ENCODE measurements at regions not wholly inside any gene's neighbourhood (a gene's known extent, or its start where the extent isn't known, plus 50 kb on each side); places are given as distances from the start of the nearest gene placed in this dataset.

DNA sequence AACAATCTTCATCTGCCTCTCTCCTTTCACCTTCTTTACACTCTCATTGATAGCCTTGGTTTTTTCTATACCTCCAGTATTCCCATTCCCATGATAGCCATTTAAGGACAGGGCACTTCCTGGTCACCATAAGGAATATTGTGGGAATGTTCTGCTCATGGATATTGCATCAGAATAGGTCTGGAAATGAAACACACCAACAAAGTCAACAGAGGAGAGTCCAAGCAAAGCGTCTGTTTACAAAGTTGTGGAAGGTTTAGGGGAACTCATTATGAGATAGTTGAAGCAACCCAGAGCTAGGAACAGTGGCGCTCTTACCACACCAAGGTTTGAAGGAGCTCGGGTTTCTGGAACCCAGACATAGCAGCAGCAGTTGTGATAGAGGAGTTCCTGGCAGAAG is 150.3 kb upstream of the TNP1 start:
- no peak for DNase-seq (ENCODE audit: low read depth)
- H3K4me3 ChIP-seq (ENCODE audit: low read length) = no peak overlapping the region
- no peak for TF ChIP-seq CTCF (conservative IDR thresholded peaks at IDR 0.05; ENCODE audit: low read depth, low read length)

DNA sequence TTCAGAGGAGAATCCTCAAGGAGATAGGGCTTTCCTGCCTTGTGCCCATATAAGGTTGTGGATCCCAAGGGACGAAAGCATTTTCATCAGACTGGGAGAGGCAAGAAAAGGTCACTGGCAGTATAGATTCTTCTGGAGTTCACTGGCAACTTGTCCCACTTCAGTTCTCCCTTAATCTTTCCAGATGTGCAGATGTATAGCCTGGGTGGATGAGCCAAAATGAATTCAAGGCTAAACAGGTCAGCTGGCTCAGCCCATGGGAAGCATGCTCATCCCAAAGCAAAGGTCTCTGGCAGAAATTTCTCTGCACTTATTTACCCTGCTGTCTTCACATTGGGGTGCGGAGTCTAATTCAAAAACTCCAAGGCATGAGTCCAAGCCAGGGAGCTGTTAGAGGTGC is 148.9 kb upstream of the TNP1 start:
- DNase-seq (ENCODE audit: low read depth) = no peak
- TF ChIP-seq CTCF (conservative IDR thresholded peaks at IDR 0.05; ENCODE audit: low read depth, low read length) = no peak
- H3K4me3 ChIP-seq (ENCODE audit: low read length) = no peak overlapping the region

GRCh38 chr2:217006217-217006616 is 146.4 kb upstream of the TNP1 start:
- no peak for TF ChIP-seq CTCF (conservative IDR thresholded peaks at IDR 0.05; ENCODE audit: low read depth, low read length)
- H3K4me3 ChIP-seq (ENCODE audit: low read length) = no peak overlapping the region
- DNase-seq (ENCODE audit: low read depth) = no peak

- DNase-seq (ENCODE audit: low read depth) = no peak
- no peak for TF ChIP-seq CTCF (conservative IDR thresholded peaks at IDR 0.05; ENCODE audit: low read depth, low read length)
- H3K4me3 ChIP-seq (ENCODE audit: low read length) = no peak overlapping the region
Observed at GRCh38 chr2:217004656-217005055, 144.8 kb upstream of the TNP1 start.

DNA sequence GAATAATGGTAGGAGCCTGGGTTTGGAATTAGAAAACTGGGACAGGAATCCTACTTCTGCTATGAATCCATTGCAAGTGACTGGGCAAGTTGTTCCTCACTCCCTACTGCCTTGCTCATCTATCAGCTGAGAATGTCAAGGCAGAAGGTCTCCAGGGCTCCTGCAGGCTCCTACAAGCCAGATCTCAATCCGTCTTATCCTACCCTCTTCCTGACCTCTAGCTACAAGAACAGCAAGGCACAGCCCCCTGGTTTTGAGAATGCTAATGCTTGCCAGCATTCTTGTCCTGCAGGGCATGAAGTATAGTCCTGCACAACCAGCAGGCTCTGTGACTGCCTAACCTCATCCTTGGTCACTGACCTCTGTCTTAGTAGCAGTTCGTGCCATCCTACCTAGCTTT is 141.9 kb upstream of the TNP1 start:
- DNase-seq (ENCODE audit: low read depth) = no peak
- H3K4me3 ChIP-seq (ENCODE audit: low read length) = no peak overlapping the region
- no peak for TF ChIP-seq CTCF (conservative IDR thresholded peaks at IDR 0.05; ENCODE audit: low read depth, low read length)

DNA sequence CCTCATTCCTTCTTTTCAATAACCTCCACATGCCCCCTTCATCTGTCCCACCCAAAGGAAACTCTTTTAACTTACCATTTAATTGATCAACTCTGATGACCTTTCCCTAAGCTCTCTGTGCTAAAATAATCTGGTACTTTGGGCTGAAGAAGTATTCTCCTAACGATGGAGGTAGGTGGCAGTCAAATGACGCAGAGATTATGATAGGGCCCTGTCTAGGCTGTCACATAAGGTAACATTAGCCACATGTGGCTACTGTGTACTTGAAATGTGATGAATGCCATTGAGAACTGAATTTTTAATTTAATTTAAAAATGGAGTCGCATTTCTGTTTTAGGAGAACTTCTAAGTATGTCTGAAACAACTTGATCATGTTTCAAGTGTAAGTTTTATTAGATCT is 140.5 kb upstream of the TNP1 start:
- H3K4me3 ChIP-seq (ENCODE audit: low read length) = no peak overlapping the region
- no peak for DNase-seq (ENCODE audit: low read depth)
- TF ChIP-seq CTCF (conservative IDR thresholded peaks at IDR 0.05; ENCODE audit: low read depth, low read length) = no peak

DNA sequence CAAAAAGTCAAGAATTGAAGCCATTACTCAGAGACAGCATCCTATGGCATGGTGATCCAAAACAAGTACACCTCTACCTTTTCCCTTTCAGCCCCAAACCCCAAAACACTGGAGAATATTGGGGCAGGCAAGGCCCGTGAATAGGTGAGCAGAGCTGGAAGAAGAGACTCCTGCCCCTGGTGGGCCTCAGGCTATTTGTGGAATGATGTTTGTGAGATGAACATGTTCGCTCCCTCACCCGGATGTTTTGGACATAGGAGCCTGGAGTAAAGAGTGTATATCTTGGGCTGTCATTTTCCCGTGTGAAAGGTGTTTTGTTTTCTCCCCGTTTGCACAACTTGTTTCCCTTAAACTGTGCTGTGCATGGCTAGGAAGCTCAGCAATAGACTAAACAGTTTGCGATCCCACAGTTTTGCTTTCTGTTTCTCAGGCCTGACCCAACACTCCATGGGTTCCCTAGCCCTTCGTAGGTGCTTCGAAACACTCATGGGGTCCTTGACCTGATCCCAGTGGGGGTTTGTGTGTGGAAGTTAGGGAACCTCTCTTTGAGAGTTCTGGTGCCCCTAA is 136.5 kb upstream of the TNP1 start:
- no peak for DNase-seq (ENCODE audit: low read depth)
- TF ChIP-seq CTCF (conservative IDR thresholded peaks at IDR 0.05; ENCODE audit: low read depth, low read length) = no peak
- no peak overlapping the region for H3K4me3 ChIP-seq (ENCODE audit: low read length)

Measured in retinal pigment epithelial cell (primary cell).